ENCODE measurements at regions not wholly inside any gene's neighbourhood (a gene's known extent, or its start where the extent isn't known, plus 50 kb on each side); places are given as distances from the start of the nearest gene placed in this dataset.
"Not testable (repeated sequence)": the region's sequence is repeated elsewhere in the genome, so short reads cannot be mapped to it uniquely, and the experiment has no call there.

DNA sequence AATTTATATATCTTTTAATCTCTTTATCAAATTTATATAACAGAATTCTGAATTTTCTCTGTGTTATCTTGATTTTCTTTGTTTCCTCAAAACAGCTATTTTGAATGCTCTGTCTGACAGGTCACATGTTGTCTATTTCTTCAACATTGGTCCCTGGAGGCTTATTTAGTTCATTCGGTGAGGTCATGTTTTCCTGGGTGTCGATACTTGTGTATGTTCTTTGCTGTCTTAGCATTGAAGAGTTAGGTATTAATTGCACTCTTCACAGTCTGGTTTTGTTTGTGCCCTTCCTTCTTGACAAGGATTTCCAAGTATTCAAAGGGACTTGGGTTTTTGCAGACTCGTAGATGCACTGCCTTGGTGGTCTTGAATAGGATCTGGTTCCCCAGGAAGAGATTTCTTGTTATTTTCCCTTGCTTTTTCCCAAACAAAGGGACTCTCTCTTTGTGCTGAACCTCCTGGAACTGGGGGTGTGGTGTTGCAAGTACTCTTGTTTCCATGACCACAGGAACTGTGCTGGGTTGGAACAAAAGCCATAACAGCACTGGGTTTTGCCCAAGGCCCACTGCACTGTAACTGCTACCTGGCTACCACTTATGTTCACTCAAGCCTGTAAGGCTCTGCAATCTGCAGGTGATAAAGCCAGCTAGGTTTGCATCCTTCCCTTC lies 1483.0 kb downstream of the CDH8 start:
- DNase-seq (ENCODE audit: low read depth), result no peak

- no peak for DNase-seq (ENCODE audit: low read depth)
These were observed 1494.7 kb downstream of the CDH8 start for GRCh38 chr16:60541535-60541934.

GRCh38 chr16:60510941-60511340 lies 1525.3 kb downstream of the CDH8 start:
- DNase-seq (ENCODE audit: low read depth), result no peak

DNA sequence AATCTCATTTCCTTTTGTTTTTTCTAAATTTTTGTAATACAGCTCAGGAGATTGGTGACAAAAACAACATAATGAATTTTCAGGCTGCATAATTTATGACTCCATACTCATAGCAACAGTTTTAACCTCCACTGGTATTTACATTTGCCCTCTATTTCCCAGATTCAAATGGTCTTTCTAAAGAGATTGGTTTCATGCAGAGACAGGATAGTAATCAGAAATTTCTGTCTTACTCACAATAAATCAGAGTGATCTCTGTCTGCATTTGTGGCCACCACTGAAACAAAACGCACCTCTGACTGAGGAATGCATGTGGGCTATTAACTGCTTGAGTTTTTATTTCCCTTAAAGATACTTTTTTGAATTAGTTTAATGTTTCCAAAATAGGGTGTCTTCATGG lies 1526.0 kb downstream of the CDH8 start:
- DNase-seq (ENCODE audit: low read depth), result no peak

DNA sequence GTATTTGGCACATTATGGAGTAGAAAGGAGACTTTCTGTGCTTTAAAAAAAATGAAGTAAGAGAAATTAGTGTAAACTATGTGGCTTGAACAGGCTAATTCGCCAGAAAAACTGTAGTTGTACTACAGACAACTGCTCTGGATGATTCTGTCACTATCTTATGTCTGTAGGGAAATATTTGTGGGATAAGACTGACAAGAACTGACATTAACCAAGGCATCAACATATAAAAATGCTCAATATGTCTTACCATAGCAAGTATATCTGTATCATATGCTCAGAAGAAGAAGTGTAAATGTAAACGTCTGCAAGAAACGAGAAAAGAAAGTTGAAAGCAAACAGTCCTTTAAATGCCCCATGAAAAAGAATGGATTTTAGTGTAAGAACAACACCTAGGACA lies 1545.0 kb downstream of the CDH8 start:
- no peak for DNase-seq (ENCODE audit: low read depth)

GRCh38 chr16:60485872-60486489 lies 1550.3 kb downstream of the CDH8 start:
- DNase-seq (ENCODE audit: low read depth), result no peak

DNA sequence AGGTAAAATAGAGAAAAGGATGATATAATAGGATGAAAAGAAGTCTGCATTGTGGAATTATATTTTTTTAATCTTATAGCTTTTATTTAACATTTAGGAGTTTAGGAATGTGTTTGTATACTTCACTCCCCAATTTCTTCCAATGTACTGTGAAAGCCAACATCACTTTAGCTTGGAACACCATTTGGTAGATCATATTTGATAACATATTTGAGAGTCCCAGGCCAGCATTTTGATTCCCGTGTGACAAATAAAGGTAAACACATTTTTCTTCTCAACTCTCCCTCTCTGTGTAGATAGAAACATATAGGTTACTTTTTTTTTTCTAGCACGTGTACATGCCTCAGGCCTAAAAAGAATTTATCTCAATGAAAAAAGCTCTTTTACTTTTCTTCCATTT lies 1551.3 kb downstream of the CDH8 start:
- no peak for DNase-seq (ENCODE audit: low read depth)

- no peak for DNase-seq (ENCODE audit: low read depth)
These were observed 1554.6 kb downstream of the CDH8 start for GRCh38 chr16:60481591-60481990.

DNA sequence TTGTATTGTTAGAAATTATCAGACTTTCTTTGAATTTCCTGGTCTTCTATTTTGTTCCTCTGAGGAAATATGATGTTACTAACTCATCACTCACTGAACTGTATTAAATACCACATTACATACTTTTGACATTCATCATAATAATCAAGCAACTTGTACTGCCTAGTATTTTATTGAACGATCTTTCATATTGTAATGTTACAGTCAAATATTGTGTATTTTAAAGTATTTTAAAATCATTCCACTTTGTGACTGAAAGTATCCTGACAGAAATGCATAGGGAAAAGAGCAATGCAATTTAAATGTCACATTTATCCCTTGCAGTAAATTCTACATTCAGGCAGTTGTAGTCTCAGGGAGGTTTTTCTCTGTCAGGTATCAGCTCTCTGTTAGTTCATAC lies 1557.4 kb downstream of the CDH8 start:
- no peak for DNase-seq (ENCODE audit: low read depth)

- DNase-seq (ENCODE audit: low read depth), result no peak
These were observed 1572.3 kb downstream of the CDH8 start for GRCh38 chr16:60463986-60464385.

DNA sequence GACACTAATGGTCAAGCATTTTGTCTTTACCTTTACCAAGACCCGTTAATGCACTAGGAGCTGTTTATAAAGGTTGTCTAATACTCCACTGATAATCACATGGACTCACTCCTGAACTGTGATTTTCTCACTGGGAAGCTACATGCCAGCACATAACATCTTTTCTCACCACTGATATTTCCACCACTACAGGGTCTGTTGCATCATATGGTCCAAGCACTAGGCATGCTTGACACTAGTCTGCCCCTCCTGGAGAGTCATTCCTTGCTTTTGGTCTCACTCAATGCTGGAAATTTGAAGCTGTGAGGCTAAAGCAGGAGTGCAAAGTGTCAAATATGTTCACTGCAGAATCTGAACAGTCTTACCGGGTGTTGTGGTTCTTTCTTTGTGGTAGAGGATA lies 1576.8 kb downstream of the CDH8 start:
- no peak for DNase-seq (ENCODE audit: low read depth)

DNA sequence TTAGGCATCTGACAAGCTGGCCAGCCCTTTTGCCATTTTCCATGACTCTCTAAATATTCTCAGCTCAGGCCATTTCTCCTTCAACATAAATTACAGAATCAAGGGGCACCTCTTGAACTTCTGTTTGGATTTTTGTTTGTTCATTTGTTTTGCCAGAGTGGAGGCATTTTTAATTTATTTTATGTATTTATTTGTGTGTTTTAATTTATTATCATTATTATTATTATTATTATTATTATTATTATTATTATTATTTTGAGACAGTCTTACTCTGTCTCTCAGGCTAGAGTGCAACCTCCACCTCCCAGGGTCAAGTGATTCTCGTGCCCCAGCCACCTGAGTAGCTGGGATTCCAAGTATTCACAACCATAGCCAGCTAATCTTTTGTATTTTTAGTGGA lies 1578.0 kb downstream of the CDH8 start:
- DNase-seq (ENCODE audit: low read depth), result no peak

DNA sequence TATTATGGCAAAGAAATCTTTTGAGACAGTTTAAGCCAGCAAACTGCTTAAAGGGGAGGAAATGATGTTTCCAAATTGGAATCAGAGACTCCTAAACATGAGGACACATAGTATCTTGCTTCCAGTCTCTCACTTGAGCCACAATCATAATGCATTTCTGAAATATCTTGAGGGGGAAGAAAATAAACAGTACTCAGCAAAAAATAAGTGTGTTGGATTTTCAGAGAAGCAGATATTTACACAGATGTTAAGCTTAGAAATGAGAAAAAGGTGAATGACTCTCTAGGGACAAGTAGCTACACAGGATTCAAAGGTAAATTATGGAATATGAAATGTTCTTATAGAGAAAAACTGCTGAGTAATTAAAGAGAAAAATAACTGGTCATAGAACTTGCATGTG lies 1583.6 kb downstream of the CDH8 start:
- DNase-seq (ENCODE audit: low read depth), result no peak

DNA sequence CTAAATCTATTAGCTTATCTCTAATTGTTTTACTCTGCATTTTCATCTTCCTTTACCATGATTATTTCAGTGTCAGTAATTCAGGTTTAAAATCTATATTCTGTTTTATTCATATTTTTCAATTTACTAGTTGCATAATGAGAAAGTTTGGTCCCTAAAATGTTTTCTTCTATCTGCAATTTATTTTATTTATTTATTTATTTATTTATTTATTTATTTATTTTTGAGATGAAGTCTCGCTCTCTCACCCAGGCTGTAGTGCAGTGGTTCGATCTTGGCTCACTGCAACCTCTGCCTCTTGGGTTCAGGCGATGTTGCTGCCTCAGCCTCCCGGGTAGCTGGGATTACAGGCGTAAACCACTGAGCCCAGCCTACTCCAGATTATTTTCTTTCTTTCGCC lies 1597.3 kb downstream of the CDH8 start:
- no peak for DNase-seq (ENCODE audit: low read depth)

GRCh38 chr16:60432472-60432871 lies 1603.8 kb downstream of the CDH8 start:
- DNase-seq (ENCODE audit: low read depth), result no peak

DNA sequence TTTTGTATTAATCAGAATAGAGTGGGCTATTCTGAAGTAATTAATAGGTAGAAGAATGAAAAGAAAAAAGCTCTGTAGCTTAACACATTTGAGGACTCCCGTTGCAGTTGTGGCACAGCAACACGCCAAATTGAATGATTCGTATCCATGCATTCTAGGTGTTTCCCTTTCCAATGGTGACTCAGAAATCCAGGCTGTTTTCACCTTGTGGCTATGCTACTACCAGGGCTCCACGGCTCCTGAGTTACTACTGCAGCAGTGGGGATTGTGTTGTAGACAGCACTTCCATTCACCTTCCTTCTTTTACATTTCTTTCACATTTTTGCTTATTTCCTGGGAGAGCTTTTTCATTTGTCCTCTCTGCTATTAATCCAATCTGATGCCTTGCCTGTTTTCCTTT lies 1616.4 kb downstream of the CDH8 start:
- DNase-seq (ENCODE audit: low read depth), result no peak

DNA sequence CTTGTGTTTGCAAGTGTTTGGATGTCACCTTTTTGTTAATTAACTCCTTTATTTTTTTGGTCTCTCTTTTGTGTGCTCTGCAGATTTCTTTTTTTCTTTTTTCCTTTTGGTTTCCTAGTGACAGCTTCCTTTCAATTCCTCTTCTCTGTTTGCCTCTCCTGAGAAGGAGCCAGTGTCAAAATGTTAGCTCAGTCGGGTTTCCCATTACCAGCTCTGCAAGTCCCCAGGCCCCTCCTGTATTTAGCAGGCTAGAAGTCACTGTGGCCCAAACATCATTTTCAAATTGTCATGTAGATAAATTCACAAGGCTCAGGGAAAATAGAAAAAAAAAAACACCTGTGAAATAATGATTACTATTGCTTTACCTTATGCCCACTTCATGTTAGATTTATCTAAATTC lies 1621.6 kb downstream of the CDH8 start:
- no peak for DNase-seq (ENCODE audit: low read depth)

DNA sequence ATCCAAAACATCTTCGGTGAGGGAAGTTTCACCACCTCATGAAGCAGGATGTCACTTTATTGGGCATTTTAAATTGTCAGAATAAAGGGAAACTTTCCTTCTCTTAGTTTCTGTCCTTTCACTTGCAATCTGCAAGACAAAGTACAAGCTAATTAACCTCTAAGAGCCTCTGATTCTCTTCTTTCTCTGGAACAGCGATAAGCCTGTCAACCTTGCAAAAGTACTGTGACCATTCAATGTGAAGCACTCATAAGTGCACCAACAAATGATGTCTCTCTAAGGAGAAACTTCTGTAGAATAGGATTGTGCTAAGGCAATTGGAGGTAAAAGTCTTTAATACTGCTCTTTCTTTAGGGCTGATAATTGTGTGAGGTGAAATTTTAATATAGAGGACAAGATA lies 1622.3 kb downstream of the CDH8 start:
- no peak for DNase-seq (ENCODE audit: low read depth)

- DNase-seq (ENCODE audit: low read depth), result no peak
These were observed 1628.6 kb downstream of the CDH8 start for GRCh38 chr16:60407606-60408005.

- no peak for DNase-seq (ENCODE audit: low read depth)
These were observed 1629.2 kb downstream of the CDH8 start for GRCh38 chr16:60407034-60407433.

DNA sequence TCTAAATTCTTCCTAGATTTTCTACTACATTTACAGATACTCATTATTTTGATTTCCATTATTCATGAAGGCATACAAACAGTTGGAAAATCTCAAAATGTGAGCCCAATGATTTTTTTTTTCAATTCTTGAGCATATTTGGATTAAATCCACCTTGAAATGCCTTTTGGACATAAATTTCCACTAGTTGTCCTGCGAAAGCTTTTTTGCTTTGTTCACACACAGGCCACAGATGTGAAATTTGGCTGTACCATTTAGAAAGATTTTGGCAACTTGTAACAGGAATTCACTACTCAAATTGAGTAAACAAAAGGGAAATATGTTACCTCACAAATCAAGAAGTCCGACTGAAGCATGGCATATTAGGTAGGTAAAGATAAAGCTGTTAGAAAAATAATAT lies 1631.0 kb downstream of the CDH8 start:
- no peak for DNase-seq (ENCODE audit: low read depth)

DNA sequence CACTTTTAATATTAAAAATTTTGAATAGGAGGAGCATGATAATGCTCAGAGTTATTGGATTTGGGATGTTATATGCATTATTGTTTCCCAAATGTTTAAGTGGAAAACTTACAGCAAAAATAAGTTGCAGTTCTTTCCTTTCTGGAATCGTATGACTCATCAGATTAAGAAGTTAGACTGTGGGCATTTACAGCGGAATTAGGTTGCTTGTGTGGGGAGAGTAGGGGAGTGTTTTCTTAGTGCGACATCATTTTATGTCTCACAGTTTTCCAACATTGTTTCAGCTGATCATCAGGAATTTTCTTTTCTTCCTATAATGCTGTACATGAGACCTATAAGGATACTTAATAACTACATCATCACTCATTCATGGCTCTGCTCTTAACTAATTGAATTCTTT lies 1631.8 kb downstream of the CDH8 start:
- DNase-seq (ENCODE audit: low read depth), result no peak

- DNase-seq (ENCODE audit: low read depth), result not testable (repeated sequence)
These were observed 1633.3 kb downstream of the CDH8 start for GRCh38 chr16:60402941-60403340.

DNA sequence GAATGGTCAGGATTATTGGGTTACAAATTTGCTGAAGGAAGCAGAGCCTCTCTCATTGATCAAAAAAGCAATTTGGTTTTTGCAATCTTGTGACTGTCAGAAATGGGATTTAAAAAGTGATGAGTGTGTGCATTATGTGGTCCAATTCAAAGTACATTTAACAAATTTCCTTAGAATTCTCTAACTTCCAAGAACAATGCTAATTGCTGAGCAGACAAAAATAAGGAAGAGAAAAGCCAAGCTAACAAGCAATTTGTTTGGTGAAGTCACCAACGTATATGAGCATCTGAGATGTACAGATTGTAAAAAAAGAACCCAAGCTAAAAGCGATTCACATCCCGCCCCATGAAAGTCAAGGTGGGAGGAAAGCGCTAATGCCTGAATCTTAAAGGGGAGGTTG lies 1643.9 kb downstream of the CDH8 start:
- DNase-seq (ENCODE audit: low read depth), result no peak
